H9 (cell line): ENCODE measurements at regions not wholly inside any gene's neighbourhood (a gene's known extent, or its start where the extent isn't known, plus 50 kb on each side); places are given as distances from the start of the nearest gene placed in this dataset.

Experiments used
- DNase-seq: peaks from one replicate; pipeline ENCODE4 v3.0.0-alpha.2; 2017
- H2AFZ ChIP-seq: one replicate; pipeline ENCODE4 v1.6.1; 2013; ENCODE audit warnings: mild to moderate bottlenecking, low read length, control low read depth, moderate library complexity
- H2AK5ac ChIP-seq: 2 replicates; pipeline ENCODE4 v1.6.1; 2013; ENCODE audit warnings: low read length, control low read depth, mixed read lengths; ENCODE audit not compliant: insufficient read length
- H2BK120ac ChIP-seq: one replicate; pipeline ENCODE4 v1.6.1; 2013; ENCODE audit warnings: low read depth, mild to moderate bottlenecking, low read length, control low read depth, inconsistent platforms; ENCODE audit not compliant: poor library complexity, severe bottlenecking
- H2BK12ac ChIP-seq: 2 replicates; pipeline ENCODE4 v1.6.1; 2013; ENCODE audit warnings: low read length, control low read depth, mixed read lengths, low read depth; ENCODE audit not compliant: insufficient read length
- H2BK15ac ChIP-seq: 2 replicates; pipeline ENCODE4 v1.6.1; 2013; ENCODE audit warnings: low read depth, low read length, control low read depth
- H2BK20ac ChIP-seq: one replicate; pipeline ENCODE4 v1.6.1; 2013; ENCODE audit warnings: low read depth, mild to moderate bottlenecking, low read length, control low read depth, inconsistent platforms; ENCODE audit not compliant: poor library complexity, severe bottlenecking
- H2BK5ac ChIP-seq: 2 replicates; pipeline ENCODE4 v1.6.1; 2013; ENCODE audit warnings: low read length, control low read depth, mixed read lengths; ENCODE audit not compliant: insufficient read length
- H3K14ac ChIP-seq: 2 replicates; pipeline ENCODE4 v1.6.1; 2013; ENCODE audit warnings: low read length, control low read depth; ENCODE audit not compliant: insufficient read depth
- H3K18ac ChIP-seq: 2 replicates; pipeline ENCODE4 v1.6.1; 2013; ENCODE audit warnings: low read depth, mild to moderate bottlenecking, mixed read lengths, low read length, control low read depth; ENCODE audit not compliant: insufficient read length
- H3K23ac ChIP-seq: 2 replicates; pipeline ENCODE4 v1.6.1; 2013; ENCODE audit warnings: low read length, control low read depth, mixed read lengths, low read depth; ENCODE audit not compliant: insufficient read length
- H3K23me2 ChIP-seq: 2 replicates; pipeline ENCODE4 v1.6.1; 2013; ENCODE audit warnings: low read depth, mild to moderate bottlenecking, mixed read lengths, low read length, control low read depth; ENCODE audit not compliant: insufficient read length, poor library complexity, severe bottlenecking
- H3K27ac ChIP-seq: 2 replicates; pipeline ENCODE4 v1.5.1; 2013; ENCODE audit warnings: low read length, control low read depth, mixed read lengths, low read depth; ENCODE audit not compliant: insufficient read length
- H3K27me3 ChIP-seq: 2 replicates; pipeline ENCODE4 v1.6.1; 2013; ENCODE audit warnings: low read length, control low read depth, inconsistent platforms; ENCODE audit not compliant: insufficient read depth
- H3K4ac ChIP-seq: 2 replicates; pipeline ENCODE4 v1.6.1; 2013; ENCODE audit warnings: low read depth, mild to moderate bottlenecking, control low read depth, inconsistent platforms, low read length, moderate library complexity
- H3K4me1 ChIP-seq: 2 replicates; pipeline ENCODE4 v1.6.1; 2013; ENCODE audit warnings: low read length, control low read depth, inconsistent platforms; ENCODE audit not compliant: insufficient read depth
- H3K4me2 ChIP-seq: 2 replicates; pipeline ENCODE4 v1.6.1; 2013; ENCODE audit warnings: low read length, control low read depth, mixed read lengths; ENCODE audit not compliant: insufficient read length, insufficient read depth
- H3K56ac ChIP-seq: 2 replicates; pipeline ENCODE4 v1.6.1; 2013; ENCODE audit warnings: low read depth, mild to moderate bottlenecking, mixed read lengths, low read length, control low read depth; ENCODE audit not compliant: insufficient read length
- H3K79me1 ChIP-seq: 2 replicates; pipeline ENCODE4 v1.6.1; 2013; ENCODE audit warnings: low read depth, mild to moderate bottlenecking, moderate library complexity, low read length, control low read depth, inconsistent platforms; ENCODE audit not compliant: insufficient read depth, poor library complexity, severe bottlenecking
- H3K79me2 ChIP-seq: 2 replicates; pipeline ENCODE4 v1.6.1; 2013; ENCODE audit warnings: low read length, control low read depth, inconsistent platforms; ENCODE audit not compliant: insufficient read depth
- H3K9ac ChIP-seq: 2 replicates; pipeline ENCODE4 v1.6.1; 2013; ENCODE audit warnings: low read length, control low read depth, mixed read lengths; ENCODE audit not compliant: insufficient read length; ENCODE audit errors: extremely low read depth
- H3K9me3 ChIP-seq: one replicate; pipeline ENCODE4 v1.6.1; 2013; ENCODE audit warnings: low read depth, low read length, inconsistent platforms; ENCODE audit not compliant: control insufficient read depth
- H3T11ph ChIP-seq: one replicate; pipeline ENCODE4 v1.6.1; 2013; ENCODE audit warnings: mild to moderate bottlenecking, low read length, control low read depth, inconsistent platforms
- H4K20me1 ChIP-seq: one replicate; pipeline ENCODE4 v1.6.1; 2013; ENCODE audit not compliant: control insufficient read depth, insufficient read length, insufficient read depth
- H4K5ac ChIP-seq: 2 replicates; pipeline ENCODE4 v1.6.1; 2013; ENCODE audit warnings: low read depth, mild to moderate bottlenecking, mixed read lengths, low read length, control low read depth; ENCODE audit not compliant: insufficient read length
- H4K8ac ChIP-seq: replicated peaks from 2 replicates; pipeline ENCODE4 v1.6.1; 2013; ENCODE audit warnings: low read length, control low read depth, mixed read lengths, low read depth; ENCODE audit not compliant: insufficient read length
- H4K91ac ChIP-seq: 2 replicates; pipeline ENCODE4 v1.6.1; 2013; ENCODE audit warnings: low read depth, mild to moderate bottlenecking, moderate library complexity, mixed read lengths, low read length, control low read depth; ENCODE audit not compliant: insufficient read length
- H3K27ac Mint-ChIP-seq, 3 experiments: 2 replicates in 2 of 3; 3 replicates in 1 of 3; pipeline ENCODE4 v1.8.0; 2020 to 2021; ENCODE audit warnings: mixed read lengths in 3 of 3, mild to moderate bottlenecking in 1 of 3, moderate library complexity in 1 of 3
- H3K27me3 Mint-ChIP-seq: 2 replicates; pipeline ENCODE4 v1.8.0; 2021; ENCODE audit warnings: low read depth, mild to moderate bottlenecking, moderate library complexity, mixed read lengths
- H3K36me3 Mint-ChIP-seq, 3 experiments: 2 replicates in 2 of 3; 3 replicates in 1 of 3; pipeline ENCODE4 v1.8.0; 2020 to 2021; ENCODE audit warnings: low read depth in 3 of 3, mixed read lengths in 3 of 3; ENCODE audit not compliant: insufficient read depth in 1 of 3
- H3K4me1 Mint-ChIP-seq, 2 experiments: 2 replicates each; pipeline ENCODE4 v1.8.0; 2020; ENCODE audit warnings: mixed read lengths in 2 of 2
- H3K4me3 Mint-ChIP-seq, 2 experiments: 2 replicates in 1 of 2; 3 replicates in 1 of 2; pipeline ENCODE4 v1.8.0; 2020 to 2021; ENCODE audit warnings: mild to moderate bottlenecking in 2 of 2, mixed read lengths in 2 of 2, moderate library complexity in 1 of 2
- H3K9me3 Mint-ChIP-seq, 2 experiments: 2 replicates in 1 of 2; 3 replicates in 1 of 2; pipeline ENCODE4 v1.8.0; 2020; ENCODE audit warnings: mild to moderate bottlenecking in 2 of 2, mixed read lengths in 2 of 2, moderate library complexity in 1 of 2
- whole genome bisulfite sequencing: extraction: QIAGEN DNeasy Blood & Tissue Kit; methylation state at CpG from one replicate; pipeline ENCODE4 v1.1.7; 2013; ENCODE audit warnings: missing lambda C conversion rate, low lambda C conversion rate, mixed read lengths; ENCODE audit not compliant: insufficient read length; ENCODE audit errors: extremely low coverage; 5-methylcytosine and 5-hydroxymethylcytosine counted together
- TF ChIP-seq, protein P1 (sequence below): fragments of 200-600 bp; sonication (generic); conservative IDR thresholded peaks from 3 replicates; pipeline ENCODE4 v1.8.0; 2021; ENCODE audit warnings: antibody characterized with exemption, mild to moderate bottlenecking

DNA sequence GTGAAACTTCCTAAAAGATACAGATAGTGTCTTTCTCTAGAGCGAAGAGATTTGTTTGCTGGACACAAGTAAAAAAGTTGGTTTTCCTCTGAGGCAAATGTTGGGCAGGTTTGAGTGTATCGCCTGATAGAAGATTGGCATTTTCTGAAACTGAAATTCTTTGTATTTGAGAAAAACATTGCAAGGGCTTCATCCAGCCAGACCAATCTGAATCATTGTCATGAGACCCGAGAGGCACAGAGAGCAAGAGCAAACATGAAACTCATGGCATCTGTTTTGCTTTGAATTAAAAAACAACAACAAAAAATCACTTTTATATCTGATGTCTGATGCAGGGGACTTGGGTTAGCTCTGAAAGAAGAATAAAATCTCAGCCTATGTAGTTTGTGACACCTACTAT, 379.3 kb upstream of the NCAM2 start:
- no peak for DNase-seq
- peaks cover 75% of the 10 kb centered on the region for H3K27me3 Mint-ChIP-seq
- H3K23me2 ChIP-seq: no peaks in the 10 kb centered on the region

More for the DNA sequence above, 379.3 kb upstream of the NCAM2 start:
- TF ChIP-seq, protein P1, sequence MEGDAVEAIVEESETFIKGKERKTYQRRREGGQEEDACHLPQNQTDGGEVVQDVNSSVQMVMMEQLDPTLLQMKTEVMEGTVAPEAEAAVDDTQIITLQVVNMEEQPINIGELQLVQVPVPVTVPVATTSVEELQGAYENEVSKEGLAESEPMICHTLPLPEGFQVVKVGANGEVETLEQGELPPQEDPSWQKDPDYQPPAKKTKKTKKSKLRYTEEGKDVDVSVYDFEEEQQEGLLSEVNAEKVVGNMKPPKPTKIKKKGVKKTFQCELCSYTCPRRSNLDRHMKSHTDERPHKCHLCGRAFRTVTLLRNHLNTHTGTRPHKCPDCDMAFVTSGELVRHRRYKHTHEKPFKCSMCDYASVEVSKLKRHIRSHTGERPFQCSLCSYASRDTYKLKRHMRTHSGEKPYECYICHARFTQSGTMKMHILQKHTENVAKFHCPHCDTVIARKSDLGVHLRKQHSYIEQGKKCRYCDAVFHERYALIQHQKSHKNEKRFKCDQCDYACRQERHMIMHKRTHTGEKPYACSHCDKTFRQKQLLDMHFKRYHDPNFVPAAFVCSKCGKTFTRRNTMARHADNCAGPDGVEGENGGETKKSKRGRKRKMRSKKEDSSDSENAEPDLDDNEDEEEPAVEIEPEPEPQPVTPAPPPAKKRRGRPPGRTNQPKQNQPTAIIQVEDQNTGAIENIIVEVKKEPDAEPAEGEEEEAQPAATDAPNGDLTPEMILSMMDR: no peak
- Histone ChIP-seq H4K5ac (no peak overlapping the region), H3K9me3 (peaks cover 6% of the 10 kb centered on the region), H4K8ac (no peak overlapping the region), H3K4me2 (no peak overlapping the region), H2BK20ac (no peak overlapping the region), H4K20me1 (no peaks in the 10 kb centered on the region), H2AFZ (no peak overlapping the region), H2BK120ac (no peak overlapping the region), H3K56ac (no peak overlapping the region), H3K4ac (no peak overlapping the region), H3K18ac (no peak overlapping the region), H3K4me1 (no peaks in the 10 kb centered on the region), H3K79me1 (no peaks in the 10 kb centered on the region), H2BK5ac (no peak overlapping the region), H3K9ac (no peak overlapping the region), H4K91ac (no peak overlapping the region), H3K23ac (no peak overlapping the region), H2BK12ac (no peak overlapping the region), H2BK15ac (no peak overlapping the region), H2AK5ac (no peak overlapping the region), H3K79me2 (no peaks in the 10 kb centered on the region), H3K27me3 (peaks cover 37% of the 10 kb centered on the region), H3T11ph (no peak overlapping the region), H3K14ac (no peak overlapping the region), H3K27ac (no peak overlapping the region)
- Mint-ChIP-seq H3K36me3 (peaks cover under 1 to 15% (median 14%) of the 10 kb centered on the region in 3 experiments; a peak in 5 of 7 replicates), H3K27ac (no peak overlapping the region), H3K4me3 (no peak overlapping the region), H3K4me1 (peaks cover 3 to 12% of the 10 kb centered on the region in 2 experiments; a peak in 3 of 4 replicates), H3K9me3 (peaks cover 15 to 16% of the 10 kb centered on the region in 2 experiments)
- no CpG with 5 or more reads among the region's 3 CpGs for WGBS
